ENCODE measurements at regions not wholly inside any gene's neighbourhood (a gene's known extent, or its start where the extent isn't known, plus 50 kb on each side); places are given as distances from the start of the nearest gene placed in this dataset.

DNA sequence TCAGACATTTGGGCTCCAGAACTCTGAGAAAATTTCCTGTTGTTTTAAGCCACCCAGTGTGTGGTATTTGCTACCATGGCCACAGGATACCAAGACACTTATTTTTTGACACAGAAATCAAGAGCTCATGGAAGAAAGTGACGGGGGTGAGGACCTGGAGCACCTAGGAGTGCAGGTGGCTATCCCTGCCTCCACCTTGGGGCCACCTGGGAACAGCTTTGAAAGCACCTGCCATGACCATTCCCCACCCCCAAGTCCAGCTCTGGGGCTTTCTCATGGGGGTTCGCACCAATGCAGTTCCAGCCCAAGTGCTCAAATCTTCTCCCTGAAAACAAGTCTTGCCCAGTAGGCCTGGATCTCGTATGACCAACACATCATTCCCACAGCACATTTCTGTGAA, 214.9 kb upstream of the IRX1 start:
- TF ChIP-seq CTCF (IDR thresholded peaks at IDR 0.05; ENCODE audit: borderline replicate concordance, extremely low read depth, low read length, poor library complexity, severe bottlenecking) (no peak), EZH2 (IDR thresholded peaks at IDR 0.05; ENCODE audit: borderline replicate concordance, low read depth, low read length, severe bottlenecking) (no peak)

Data from DND-41 (cell line).